ENCODE measurements at regions not wholly inside any gene's neighbourhood (a gene's known extent, or its start where the extent isn't known, plus 50 kb on each side); places are given as distances from the start of the nearest gene placed in this dataset.

DNA sequence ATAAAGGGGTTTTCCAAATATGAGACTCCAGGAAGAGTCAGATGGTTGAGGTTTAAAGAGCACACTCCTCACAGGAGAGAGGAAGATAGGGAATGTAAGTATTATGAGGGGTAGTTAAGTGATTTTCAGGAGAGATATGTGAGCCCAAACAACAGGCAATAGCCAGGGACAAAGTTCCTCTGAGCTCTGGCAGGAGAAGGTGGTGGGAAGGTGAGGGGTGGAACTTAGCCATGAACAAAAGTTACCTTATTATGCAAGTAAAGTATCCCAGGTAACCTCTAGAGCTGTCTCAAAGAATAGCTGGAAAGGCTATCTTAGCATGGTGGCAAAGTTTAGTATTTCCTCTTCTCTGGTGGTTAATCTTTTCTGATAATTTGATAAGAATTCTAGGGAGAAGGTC, 450.5 kb upstream of the PTPRD start:
- Mint-ChIP-seq H3K4me3 (no peak overlapping the region), H3K4me1 (no peaks in the 10 kb centered on the region), H3K36me3 (no peaks in the 10 kb centered on the region), H3K27ac (no peak overlapping the region), H3K27me3 (no peaks in the 10 kb centered on the region), H3K9me3 (peaks cover 5% of the 10 kb centered on the region)
- no peak for DNase-seq
- POLR2A ChIA-PET, result no interaction called here
- no peak for ATAC-seq (ENCODE audit: low read depth)

GRCh38 chr9:11064909-11065308, 452.1 kb upstream of the PTPRD start:
- no peaks in the 10 kb centered on the region for H3K36me3 Mint-ChIP-seq
- no peaks in the 10 kb centered on the region for H3K27me3 Mint-ChIP-seq
- POLR2A ChIA-PET, result no interaction called here
- DNase-seq (no peak), ATAC-seq (ENCODE audit: low read depth) (no peak)
- H3K27ac Mint-ChIP-seq, result no peak overlapping the region
- peaks cover 5% of the 10 kb centered on the region for H3K9me3 Mint-ChIP-seq
- no peaks in the 10 kb centered on the region for H3K4me1 Mint-ChIP-seq
- no peak overlapping the region for H3K4me3 Mint-ChIP-seq

DNA sequence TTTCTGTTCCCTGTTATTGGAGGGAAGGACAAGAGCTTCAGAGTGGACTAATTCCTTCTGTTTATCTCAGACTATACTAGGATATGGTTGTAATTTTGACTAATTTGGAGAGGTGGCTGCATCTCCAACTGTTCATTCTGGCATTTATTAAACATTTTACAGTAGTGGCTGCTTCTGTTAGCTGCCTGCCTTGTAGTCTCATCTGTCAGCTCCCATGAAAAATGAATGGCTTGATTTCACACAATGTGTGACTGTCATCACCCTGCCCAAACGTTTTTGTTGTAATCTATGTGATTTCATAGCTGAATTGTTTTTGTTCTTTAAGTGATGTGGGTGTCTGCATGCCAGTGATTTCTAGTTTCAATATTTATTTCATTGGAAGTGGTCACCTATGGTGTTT, 459.4 kb upstream of the PTPRD start:
- Mint-ChIP-seq H3K27ac (no peak overlapping the region), H3K4me3 (no peak overlapping the region), H3K4me1 (no peaks in the 10 kb centered on the region), H3K9me3 (peaks cover 14% of the 10 kb centered on the region), H3K36me3 (no peaks in the 10 kb centered on the region), H3K27me3 (no peaks in the 10 kb centered on the region)
- POLR2A ChIA-PET, result no interaction called here
- ATAC-seq (ENCODE audit: low read depth) (no peak), DNase-seq (no peak)

- POLR2A ChIA-PET, result no interaction called here
- ATAC-seq (ENCODE audit: low read depth), result no peak
- H3K27ac Mint-ChIP-seq, result no peak overlapping the region
Observed at GRCh38 chr9:11086561-11086960, 473.8 kb upstream of the PTPRD start.

DNA sequence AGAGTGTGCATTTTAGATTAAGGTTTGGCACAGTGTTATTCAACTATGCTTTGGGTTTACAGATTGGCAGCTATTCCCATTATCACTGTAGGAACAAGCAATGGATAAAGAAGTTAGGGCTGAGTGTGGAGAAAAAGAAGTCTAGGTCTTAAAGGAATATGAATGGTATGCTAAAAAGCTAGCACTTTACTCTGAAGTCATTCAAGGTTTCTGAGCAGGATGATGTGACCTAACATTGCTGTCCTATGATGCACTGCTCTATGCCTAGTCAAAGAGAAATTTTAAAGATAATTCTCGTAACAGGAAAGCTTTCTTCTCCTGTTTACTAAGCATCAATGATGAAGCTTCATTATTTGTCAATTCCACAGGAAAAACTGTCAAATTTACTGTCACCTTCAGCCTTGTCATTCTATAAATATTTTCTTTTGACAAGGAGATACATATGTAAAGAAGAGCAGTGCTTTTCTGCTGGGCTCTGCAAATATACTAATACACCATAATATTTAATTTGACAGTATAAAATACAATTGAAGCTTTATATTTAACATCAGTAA, 476.1 kb upstream of the PTPRD start:
- no peaks in the 10 kb centered on the region for H3K9me3 Mint-ChIP-seq
- no peaks in the 10 kb centered on the region for H3K4me1 Mint-ChIP-seq
- H3K27me3 Mint-ChIP-seq, result no peaks in the 10 kb centered on the region
- no peak overlapping the region for H3K27ac Mint-ChIP-seq
- ATAC-seq (ENCODE audit: low read depth) (no peak), DNase-seq (no peak)
- POLR2A ChIA-PET, result no interaction called here
- no peak overlapping the region for H3K4me3 Mint-ChIP-seq
- H3K36me3 Mint-ChIP-seq, result no peaks in the 10 kb centered on the region

More at GRCh38 chr9:11086561-11086960, 473.8 kb upstream of the PTPRD start:
- Mint-ChIP-seq H3K27me3 (no peaks in the 10 kb centered on the region), H3K4me3 (no peak overlapping the region), H3K4me1 (no peaks in the 10 kb centered on the region), H3K9me3 (peaks cover 2% of the 10 kb centered on the region), H3K36me3 (no peaks in the 10 kb centered on the region)
- DNase-seq, result no peak

DNA sequence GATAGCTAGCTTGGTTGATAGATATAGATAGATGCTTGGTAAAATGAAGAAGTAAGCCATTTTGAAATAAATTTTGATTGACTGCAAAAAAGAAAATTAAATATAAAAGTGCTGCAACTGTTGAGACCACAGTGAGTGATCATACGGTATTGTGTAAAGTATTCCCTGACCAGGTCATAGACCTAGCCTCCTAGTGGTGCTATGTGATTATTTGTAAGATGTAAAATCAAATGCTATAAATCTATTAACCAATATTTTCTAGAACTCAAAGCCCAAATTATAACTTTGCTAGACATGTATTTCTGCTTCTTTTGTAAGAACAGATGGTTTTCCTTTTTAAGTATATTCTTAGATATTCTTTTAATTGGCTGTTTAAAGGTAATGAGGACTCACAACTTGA, 480.2 kb upstream of the PTPRD start:
- POLR2A ChIA-PET, result interaction anchor here (0.8 kb wide), 1 partner anchor 476 kb away, joined by 3 read pairs; no protein-coding TSS in a partner anchor
- H3K36me3 Mint-ChIP-seq, result no peaks in the 10 kb centered on the region

DNA sequence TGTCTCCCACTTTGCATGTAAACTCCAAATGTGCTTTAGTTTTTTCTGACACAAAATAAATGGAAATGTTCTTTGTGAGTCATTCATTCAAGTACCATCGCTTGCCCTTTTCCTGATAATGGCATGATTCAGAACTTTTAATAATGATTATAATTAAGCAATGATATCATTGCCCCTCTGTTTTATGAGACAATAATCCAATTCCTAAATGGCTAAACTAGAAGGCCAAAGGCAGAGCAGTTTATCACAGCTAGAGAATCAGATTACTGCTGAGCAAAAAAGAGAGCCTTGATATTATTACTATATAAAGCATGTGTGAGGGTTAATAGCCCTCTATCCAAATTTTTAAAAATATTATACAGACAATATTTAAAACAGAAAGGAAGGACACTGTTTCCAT, 484.2 kb upstream of the PTPRD start:
- ATAC-seq (ENCODE audit: low read depth), result no peak
- H3K27ac Mint-ChIP-seq, result no peak overlapping the region
- no peaks in the 10 kb centered on the region for H3K27me3 Mint-ChIP-seq
- H3K36me3 Mint-ChIP-seq, result no peaks in the 10 kb centered on the region
- H3K4me3 Mint-ChIP-seq, result no peak overlapping the region
- DNase-seq, result no peak
- H3K9me3 Mint-ChIP-seq, result peaks cover 6% of the 10 kb centered on the region
- POLR2A ChIA-PET, result no interaction called here
- H3K4me1 Mint-ChIP-seq, result no peaks in the 10 kb centered on the region

More for the DNA sequence above, 480.2 kb upstream of the PTPRD start:
- Mint-ChIP-seq H3K4me3 (no peak overlapping the region), H3K4me1 (no peaks in the 10 kb centered on the region), H3K9me3 (peaks cover 3% of the 10 kb centered on the region), H3K27me3 (no peaks in the 10 kb centered on the region), H3K27ac (no peak overlapping the region)
- ATAC-seq (ENCODE audit: low read depth) (no peak), DNase-seq (no peak)

DNA sequence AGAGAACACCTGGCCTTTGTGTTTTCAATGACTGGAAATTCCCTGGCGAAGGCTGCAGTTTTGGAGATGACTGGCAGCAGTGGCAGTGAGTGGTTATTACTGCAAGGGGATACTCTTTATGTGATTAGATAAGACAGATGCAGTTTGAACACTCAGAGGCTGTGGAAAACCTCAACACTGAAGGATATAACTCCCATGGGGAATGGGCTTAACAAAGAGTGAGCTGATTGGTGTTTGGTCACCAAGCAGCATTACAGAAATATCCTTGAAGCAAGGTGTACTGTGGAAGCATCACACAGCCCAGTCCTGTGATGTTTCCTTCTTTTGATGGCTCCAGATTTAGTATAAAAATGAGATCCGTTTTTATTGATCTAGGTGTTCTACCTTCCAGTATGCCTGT, 490.7 kb upstream of the PTPRD start:
- POLR2A ChIA-PET, result no interaction called here
- Mint-ChIP-seq H3K27ac (no peak overlapping the region), H3K4me1 (no peaks in the 10 kb centered on the region), H3K9me3 (peaks cover 5% of the 10 kb centered on the region), H3K36me3 (no peaks in the 10 kb centered on the region), H3K4me3 (no peak overlapping the region), H3K27me3 (no peaks in the 10 kb centered on the region)
- no peak for DNase-seq
- no peak for ATAC-seq (ENCODE audit: low read depth)

DNA sequence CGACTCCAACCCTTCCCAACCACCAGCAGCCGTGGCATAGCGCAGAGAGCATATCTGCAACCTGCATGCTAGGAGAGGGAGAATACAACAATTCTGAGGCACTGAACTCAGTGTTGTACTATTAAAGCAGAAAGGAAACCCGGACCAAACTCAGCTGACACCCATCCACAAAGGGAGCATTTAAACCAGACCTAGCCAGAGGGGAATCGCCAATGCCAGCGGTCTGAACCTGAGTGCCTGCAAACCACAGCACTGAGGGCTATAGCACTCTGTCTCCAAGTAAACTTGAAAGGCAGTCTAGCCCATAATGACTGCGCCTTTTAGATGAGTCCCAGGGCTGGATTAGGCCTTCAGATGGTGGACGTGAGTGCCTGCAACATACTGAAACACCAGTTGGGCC, 494.4 kb upstream of the PTPRD start:
- H3K36me3 Mint-ChIP-seq, result no peaks in the 10 kb centered on the region
- POLR2A ChIA-PET, result no interaction called here
- no peak overlapping the region for H3K27ac Mint-ChIP-seq

DNA sequence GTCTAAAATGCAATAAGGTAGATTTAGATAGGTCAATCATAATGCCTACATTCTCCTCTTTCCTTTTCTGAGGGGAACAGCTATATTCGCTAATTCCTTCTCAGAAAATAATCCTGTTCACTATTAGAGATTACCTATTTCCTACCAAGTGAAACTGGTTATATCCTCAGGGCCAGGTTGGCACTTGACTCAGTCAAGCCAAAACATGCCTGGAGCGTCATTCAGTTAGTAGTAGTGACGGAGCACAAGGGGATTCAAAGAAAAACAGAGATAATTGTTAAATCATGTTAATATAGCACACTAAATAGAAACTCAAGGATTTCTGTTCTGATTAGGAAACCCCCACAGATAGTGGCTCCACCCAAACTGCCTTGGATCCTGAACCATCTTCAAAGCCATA, 515.4 kb upstream of the PTPRD start:
- no peaks in the 10 kb centered on the region for H3K27me3 Mint-ChIP-seq
- DNase-seq (no peak), ATAC-seq (ENCODE audit: low read depth) (no peak)
- no peak overlapping the region for H3K4me3 Mint-ChIP-seq
- H3K9me3 Mint-ChIP-seq, result peaks cover 6% of the 10 kb centered on the region
- POLR2A ChIA-PET, result no interaction called here
- H3K4me1 Mint-ChIP-seq, result no peaks in the 10 kb centered on the region
- no peak overlapping the region for H3K27ac Mint-ChIP-seq
- no peaks in the 10 kb centered on the region for H3K36me3 Mint-ChIP-seq

More for the DNA sequence above, 494.4 kb upstream of the PTPRD start:
- no peaks in the 10 kb centered on the region for H3K4me1 Mint-ChIP-seq
- peaks cover 4% of the 10 kb centered on the region for H3K9me3 Mint-ChIP-seq
- no peak for DNase-seq
- no peak for ATAC-seq (ENCODE audit: low read depth)
- H3K27me3 Mint-ChIP-seq, result no peaks in the 10 kb centered on the region
- H3K4me3 Mint-ChIP-seq, result no peak overlapping the region

- no peaks in the 10 kb centered on the region for H3K4me1 Mint-ChIP-seq
- peaks cover 2% of the 10 kb centered on the region for H3K9me3 Mint-ChIP-seq
- no peaks in the 10 kb centered on the region for H3K36me3 Mint-ChIP-seq
- H3K4me3 Mint-ChIP-seq, result no peak overlapping the region
- ATAC-seq (ENCODE audit: low read depth) (no peak), DNase-seq (no peak)
- H3K27ac Mint-ChIP-seq, result no peak overlapping the region
- POLR2A ChIA-PET, result interaction anchor here (0.6 kb wide), 1 partner anchor 142 kb away, joined by 4 read pairs; no protein-coding TSS in a partner anchor
- H3K27me3 Mint-ChIP-seq, result no peaks in the 10 kb centered on the region
Observed at GRCh38 chr9:11135851-11136250, 523.0 kb upstream of the PTPRD start.

- Mint-ChIP-seq H3K9me3 (peaks cover 2% of the 10 kb centered on the region), H3K4me3 (no peak overlapping the region), H3K27ac (no peak overlapping the region), H3K27me3 (no peaks in the 10 kb centered on the region), H3K36me3 (no peaks in the 10 kb centered on the region), H3K4me1 (no peaks in the 10 kb centered on the region)
- no peak for ATAC-seq (ENCODE audit: low read depth)
- DNase-seq, result no peak
- POLR2A ChIA-PET, result no interaction called here
Observed at GRCh38 chr9:11141357-11141756, 528.6 kb upstream of the PTPRD start.

GRCh38 chr9:11142965-11143738, 530.4 kb upstream of the PTPRD start:
- POLR2A ChIA-PET, result no interaction called here
- Mint-ChIP-seq H3K4me1 (no peaks in the 10 kb centered on the region), H3K27ac (no peak overlapping the region), H3K36me3 (no peaks in the 10 kb centered on the region), H3K27me3 (no peaks in the 10 kb centered on the region), H3K9me3 (peaks cover 7% of the 10 kb centered on the region), H3K4me3 (no peak overlapping the region)
- DNase-seq (no peak), ATAC-seq (ENCODE audit: low read depth) (no peak)

GRCh38 chr9:11144746-11145145, 531.9 kb upstream of the PTPRD start:
- Mint-ChIP-seq H3K27ac (no peak overlapping the region), H3K36me3 (no peaks in the 10 kb centered on the region)

More at GRCh38 chr9:11144746-11145145, 531.9 kb upstream of the PTPRD start:
- H3K4me1 Mint-ChIP-seq, result no peaks in the 10 kb centered on the region
- DNase-seq (no peak), ATAC-seq (ENCODE audit: low read depth) (no peak)
- POLR2A ChIA-PET, result no interaction called here
- no peak overlapping the region for H3K4me3 Mint-ChIP-seq
- peaks cover 7% of the 10 kb centered on the region for H3K9me3 Mint-ChIP-seq
- no peaks in the 10 kb centered on the region for H3K27me3 Mint-ChIP-seq
